Neural progenitor cell (in vitro differentiated cells): ENCODE measurements at regions not wholly inside any gene's neighbourhood (a gene's known extent, or its start where the extent isn't known, plus 50 kb on each side); places are given as distances from the start of the nearest gene placed in this dataset.

ENCODE experiments used
- DNase-seq: peaks from one replicate; pipeline ENCODE4 v3.0.0-alpha.2; 2016; ENCODE audit warnings: low spot score
- H2AFZ ChIP-seq: fragments of 200-600 bp; sonication (generic); replicated peaks from 2 replicates; pipeline ENCODE4 v1.6.1; 2016; ENCODE audit warnings: antibody characterized with exemption
- H3F3A ChIP-seq: fragments of 200-600 bp; sonication (generic); 2 replicates; pipeline ENCODE4 v1.6.1; 2016; ENCODE audit warnings: antibody characterized with exemption, low read depth
- H3K27ac ChIP-seq: fragments of 200-600 bp; sonication (generic); 2 replicates; pipeline ENCODE4 v1.5.1; 2016; ENCODE audit warnings: mild to moderate bottlenecking
- H3K27me3 ChIP-seq: fragments of 200-600 bp; sonication (generic); 2 replicates; pipeline ENCODE4 v1.6.1; 2016; ENCODE audit warnings: mild to moderate bottlenecking, moderate library complexity
- H3K36me3 ChIP-seq: fragments of 200-600 bp; sonication (generic); 2 replicates; pipeline ENCODE4 v1.5.1; 2016
- H3K4me1 ChIP-seq: fragments of 200-600 bp; sonication (generic); 2 replicates; pipeline ENCODE4 v1.6.1; 2016; ENCODE audit warnings: mixed run types
- H3K4me2 ChIP-seq: fragments of 200-600 bp; sonication (generic); 2 replicates; pipeline ENCODE4 v1.6.1; 2016
- H3K4me3 ChIP-seq: fragments of 200-600 bp; sonication (generic); 2 replicates; pipeline ENCODE4 v1.5.1; 2016
- H3K79me2 ChIP-seq: fragments of 200-600 bp; sonication (generic); 2 replicates; pipeline ENCODE4 v1.6.1; 2016; ENCODE audit warnings: low read depth
- H3K9ac ChIP-seq: fragments of 200-600 bp; sonication (generic); 2 replicates; pipeline ENCODE4 v1.6.1; 2016
- H3K9me3 ChIP-seq: fragments of 200-600 bp; sonication (generic); 2 replicates; pipeline ENCODE4 v1.5.1; 2016; ENCODE audit warnings: low read depth
- H4K20me1 ChIP-seq: fragments of 200-600 bp; sonication (generic); 2 replicates; pipeline ENCODE4 v1.6.1; 2016; ENCODE audit warnings: low read depth
- H3K27ac Mint-ChIP-seq: 3 replicates; pipeline ENCODE4 v1.8.0; 2021; ENCODE audit warnings: mixed read lengths
- H3K27me3 Mint-ChIP-seq: 2 replicates; pipeline ENCODE4 v1.8.0; 2022; ENCODE audit warnings: low read depth, mild to moderate bottlenecking, inconsistent platforms, moderate library complexity, mixed read lengths; ENCODE audit not compliant: insufficient read depth
- H3K36me3 Mint-ChIP-seq: 3 replicates; pipeline ENCODE4 v1.8.0; 2021; ENCODE audit warnings: mixed read lengths
- H3K4me1 Mint-ChIP-seq: 3 replicates; pipeline ENCODE4 v1.8.0; 2021; ENCODE audit warnings: mixed read lengths
- H3K4me3 Mint-ChIP-seq: 3 replicates; pipeline ENCODE4 v1.8.0; 2021; ENCODE audit warnings: mild to moderate bottlenecking, moderate library complexity, mixed read lengths
- H3K9me3 Mint-ChIP-seq: 3 replicates; pipeline ENCODE4 v1.8.0; 2020; ENCODE audit warnings: mixed read lengths
- EZH2 ChIP-seq: fragments of 200-600 bp; sonication (generic); IDR thresholded peaks from 2 replicates; pipeline ENCODE4 v1.6.1; 2017; ENCODE audit warnings: antibody characterized with exemption, mild to moderate bottlenecking, moderate library complexity
- EZH2phosphoT487 ChIP-seq: fragments of 200-600 bp; sonication (generic); IDR thresholded peaks from 2 replicates; pipeline ENCODE4 v1.6.1; 2017; ENCODE audit warnings: antibody characterized with exemption
- TF ChIP-seq, protein P1 (sequence below): fragments of 200-600 bp; sonication (generic); IDR thresholded peaks from 2 replicates; pipeline ENCODE4 v1.5.1; 2017; ENCODE audit warnings: antibody characterized with exemption, mild to moderate bottlenecking

DNA sequence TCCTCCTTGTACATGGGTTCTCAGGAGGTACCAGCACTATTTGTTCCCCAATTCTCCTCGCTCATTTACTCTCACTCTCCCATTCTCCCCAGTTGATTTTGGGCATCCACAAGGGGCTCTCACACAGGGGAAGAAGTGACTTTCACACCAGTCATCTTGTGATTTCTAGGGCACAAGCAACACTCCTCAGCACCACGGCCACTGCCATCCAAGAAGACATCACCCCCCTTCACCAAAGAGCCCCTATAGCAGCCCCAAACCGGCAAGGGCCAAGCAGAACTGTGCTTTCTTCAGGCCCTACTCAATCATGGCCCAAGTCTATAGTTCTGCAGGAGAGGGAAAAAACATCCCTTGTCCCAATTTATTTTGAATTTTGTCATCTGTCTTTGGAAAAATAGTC lies 209.2 kb upstream of the ARL4C start:
- Mint-ChIP-seq H3K4me1 (peaks cover 50% of the 10 kb centered on the region), H3K9me3 (peaks cover 7% of the 10 kb centered on the region), H3K27ac (no peak overlapping the region), H3K27me3 (peaks cover 7% of the 10 kb centered on the region), H3K36me3 (no peaks in the 10 kb centered on the region), H3K4me3 (no peak overlapping the region)
- no peaks in the 10 kb centered on the region for H3K9me3 ChIP-seq
- TF ChIP-seq, protein P1, sequence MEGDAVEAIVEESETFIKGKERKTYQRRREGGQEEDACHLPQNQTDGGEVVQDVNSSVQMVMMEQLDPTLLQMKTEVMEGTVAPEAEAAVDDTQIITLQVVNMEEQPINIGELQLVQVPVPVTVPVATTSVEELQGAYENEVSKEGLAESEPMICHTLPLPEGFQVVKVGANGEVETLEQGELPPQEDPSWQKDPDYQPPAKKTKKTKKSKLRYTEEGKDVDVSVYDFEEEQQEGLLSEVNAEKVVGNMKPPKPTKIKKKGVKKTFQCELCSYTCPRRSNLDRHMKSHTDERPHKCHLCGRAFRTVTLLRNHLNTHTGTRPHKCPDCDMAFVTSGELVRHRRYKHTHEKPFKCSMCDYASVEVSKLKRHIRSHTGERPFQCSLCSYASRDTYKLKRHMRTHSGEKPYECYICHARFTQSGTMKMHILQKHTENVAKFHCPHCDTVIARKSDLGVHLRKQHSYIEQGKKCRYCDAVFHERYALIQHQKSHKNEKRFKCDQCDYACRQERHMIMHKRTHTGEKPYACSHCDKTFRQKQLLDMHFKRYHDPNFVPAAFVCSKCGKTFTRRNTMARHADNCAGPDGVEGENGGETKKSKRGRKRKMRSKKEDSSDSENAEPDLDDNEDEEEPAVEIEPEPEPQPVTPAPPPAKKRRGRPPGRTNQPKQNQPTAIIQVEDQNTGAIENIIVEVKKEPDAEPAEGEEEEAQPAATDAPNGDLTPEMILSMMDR = no peak
- no peak for TF ChIP-seq EZH2phosphoT487
- TF ChIP-seq EZH2 = no peak
- H3K9ac ChIP-seq = no peak overlapping the region
- no peak overlapping the region for H3K4me3 ChIP-seq
- H3K27ac ChIP-seq = no peak overlapping the region
- no peak overlapping the region for H3K4me2 ChIP-seq
- DNase-seq = no peak
- H3K27me3 ChIP-seq = no peaks in the 10 kb centered on the region
- no peaks in the 10 kb centered on the region for H4K20me1 ChIP-seq
- no peak overlapping the region for H2AFZ ChIP-seq
- H3F3A ChIP-seq = no peaks in the 10 kb centered on the region
- no peaks in the 10 kb centered on the region for H3K36me3 ChIP-seq
- H3K4me1 ChIP-seq = peaks cover 24% of the 10 kb centered on the region
- H3K79me2 ChIP-seq = no peaks in the 10 kb centered on the region

DNA sequence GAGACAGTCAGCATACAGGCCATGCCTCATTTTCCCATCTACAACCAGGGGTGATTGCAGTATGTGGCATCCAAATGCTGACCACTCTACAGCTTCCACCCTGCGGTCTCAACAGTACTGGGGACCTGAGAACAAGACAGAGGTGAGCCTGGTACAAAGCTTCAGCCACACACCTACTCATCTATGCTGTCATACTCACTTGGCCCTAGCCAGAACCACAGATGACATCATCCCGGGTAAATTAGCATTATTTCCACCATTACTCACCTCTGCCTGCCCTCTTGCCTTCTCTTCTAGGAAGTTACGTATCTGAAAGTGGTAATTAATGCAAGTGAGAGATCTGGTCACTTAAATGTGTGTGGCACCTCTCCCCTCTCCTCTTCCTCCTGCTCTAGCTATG lies 208.2 kb upstream of the ARL4C start:
- Histone ChIP-seq H3K4me1 (peaks cover 15% of the 10 kb centered on the region), H3F3A (no peaks in the 10 kb centered on the region), H3K9ac (no peak overlapping the region), H3K27ac (no peak overlapping the region), H2AFZ (no peak overlapping the region), H3K36me3 (no peaks in the 10 kb centered on the region), H3K9me3 (no peaks in the 10 kb centered on the region), H3K79me2 (no peaks in the 10 kb centered on the region), H3K4me3 (no peak overlapping the region), H3K4me2 (no peak overlapping the region), H3K27me3 (no peaks in the 10 kb centered on the region), H4K20me1 (no peaks in the 10 kb centered on the region)
- TF ChIP-seq, protein P1 = no peak
- TF ChIP-seq EZH2phosphoT487 (no peak), EZH2 (no peak)
- no peak overlapping the region for H3K4me3 Mint-ChIP-seq
- H3K4me1 Mint-ChIP-seq = peaks cover 43% of the 10 kb centered on the region
- no peak overlapping the region for H3K27ac Mint-ChIP-seq
- H3K27me3 Mint-ChIP-seq = peaks cover 7% of the 10 kb centered on the region
- H3K36me3 Mint-ChIP-seq = peaks cover 2% of the 10 kb centered on the region
- H3K9me3 Mint-ChIP-seq = peaks cover 10% of the 10 kb centered on the region
- DNase-seq = no peak

DNA sequence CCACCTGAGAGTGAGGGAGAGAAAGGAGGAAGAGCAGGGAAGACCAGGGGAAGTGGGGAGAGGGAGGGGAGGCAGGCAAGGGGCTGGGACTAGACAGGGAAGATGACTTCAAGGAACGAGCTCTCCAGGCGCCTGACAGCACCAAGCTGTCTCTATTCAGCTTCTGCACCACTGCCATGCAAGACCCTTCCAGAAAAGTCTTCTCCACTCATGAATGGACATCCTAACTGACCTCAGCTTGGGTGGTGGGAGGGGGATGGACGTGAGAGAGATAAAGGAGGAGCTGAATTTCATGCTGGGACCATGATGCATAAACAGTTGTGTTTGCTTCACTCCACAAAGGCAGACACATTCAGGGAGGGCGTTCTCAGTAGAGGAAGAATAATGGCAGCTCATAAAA lies 206.4 kb upstream of the ARL4C start:
- H3K27ac ChIP-seq = no peak overlapping the region
- no peaks in the 10 kb centered on the region for H3F3A ChIP-seq
- Mint-ChIP-seq H3K27me3 (peaks cover 7% of the 10 kb centered on the region), H3K36me3 (peaks cover 2% of the 10 kb centered on the region), H3K4me1 (peaks cover 32% of the 10 kb centered on the region), H3K4me3 (no peak overlapping the region), H3K27ac (peak overlapping the region; percentile 59), H3K9me3 (peaks cover 14% of the 10 kb centered on the region)
- no peaks in the 10 kb centered on the region for H3K9me3 ChIP-seq
- no peak for DNase-seq
- H4K20me1 ChIP-seq = no peaks in the 10 kb centered on the region
- H2AFZ ChIP-seq = no peak overlapping the region
- peaks cover 9% of the 10 kb centered on the region for H3K4me1 ChIP-seq
- H3K27me3 ChIP-seq = no peaks in the 10 kb centered on the region
- H3K9ac ChIP-seq = no peak overlapping the region
- H3K36me3 ChIP-seq = no peaks in the 10 kb centered on the region
- H3K4me2 ChIP-seq = no peak overlapping the region
- no peaks in the 10 kb centered on the region for H3K79me2 ChIP-seq
- H3K4me3 ChIP-seq = no peak overlapping the region
- TF ChIP-seq EZH2 (no peak), EZH2phosphoT487 (no peak)
- TF ChIP-seq, protein P1 = no peak
